SU-DHL-6 (cell line): ENCODE measurements at regions not wholly inside any gene's neighbourhood (a gene's known extent, or its start where the extent isn't known, plus 50 kb on each side); places are given as distances from the start of the nearest gene placed in this dataset.

Source experiments
- H2AFZ ChIP-seq: fragments of 200-600 bp; sonication (generic); 2 replicates; pipeline ENCODE4 v1.6.1; 2014; ENCODE audit warnings: low read depth, mild to moderate bottlenecking, moderate library complexity, mixed read lengths, antibody characterized with exemption, low read length; ENCODE audit not compliant: severe bottlenecking
- H3F3A ChIP-seq: fragments of 200-600 bp; shearing (Covaris generic); 2 replicates; pipeline ENCODE4 v1.6.0; 2016; ENCODE audit warnings: antibody characterized with exemption, mild to moderate bottlenecking; ENCODE audit not compliant: insufficient read depth
- H3K27ac ChIP-seq: fragments of 200-600 bp; sonication (generic); 2 replicates; pipeline ENCODE4 v1.5.1; 2016; ENCODE audit warnings: low read depth, mild to moderate bottlenecking, low read length, moderate library complexity, mixed read lengths
- H3K27me3 ChIP-seq: fragments of 200-600 bp; sonication (generic), shearing (Covaris generic); 2 replicates; pipeline ENCODE4 v1.6.0; 2014; ENCODE audit warnings: mild to moderate bottlenecking, low read length
- H3K36me3 ChIP-seq: fragments of 200-600 bp; sonication (generic); 2 replicates; pipeline ENCODE4 v1.6.1; 2014; ENCODE audit warnings: mild to moderate bottlenecking, low read length, mixed read lengths
- H3K4me2 ChIP-seq: fragments of 300-600, 200-600 bp; shearing (Covaris generic), sonication (generic); 2 replicates; pipeline ENCODE4 v1.6.0; 2014; ENCODE audit warnings: low read length, low read depth, mild to moderate bottlenecking; ENCODE audit not compliant: poor library complexity, severe bottlenecking
- H3K4me3 ChIP-seq: fragments of 200-600 bp; sonication (generic); 2 replicates; pipeline ENCODE4 v1.5.1; 2014; ENCODE audit warnings: antibody characterized with exemption, low read length, mild to moderate bottlenecking, mixed read lengths; ENCODE audit not compliant: insufficient read depth, poor library complexity, severe bottlenecking
- H3K79me2 ChIP-seq: fragments of 200-600 bp; sonication (generic); 2 replicates; pipeline ENCODE4 v1.6.1; 2014; ENCODE audit warnings: mild to moderate bottlenecking, low read length, moderate library complexity; ENCODE audit not compliant: insufficient read depth
- H3K9ac ChIP-seq: fragments of 200-600 bp; sonication (generic); 2 replicates; pipeline ENCODE4 v1.7.0; 2014; ENCODE audit warnings: mild to moderate bottlenecking, low read length
- H3K9me2 ChIP-seq: fragments of 200-600 bp; sonication (generic); replicated peaks from 2 replicates; pipeline ENCODE4 v1.6.1; 2014; ENCODE audit warnings: low read length; ENCODE audit not compliant: insufficient read depth
- H3K9me3 ChIP-seq: fragments of 200-600 bp; sonication (generic); 2 replicates; pipeline ENCODE4 v1.6.1; 2014; ENCODE audit warnings: low read length, mixed read lengths; ENCODE audit not compliant: insufficient read depth
- H4K20me1 ChIP-seq: fragments of 200-600 bp; sonication (generic); 2 replicates; pipeline ENCODE4 v1.6.1; 2014; ENCODE audit warnings: low read depth, mild to moderate bottlenecking, antibody characterized with exemption, low read length, moderate library complexity, mixed read lengths
- CTCF ChIP-seq: fragments of 200-600 bp; sonication (generic); IDR thresholded peaks from one replicate; pipeline ENCODE4 v1.5.1; 2017; ENCODE audit warnings: antibody characterized with exemption, mild to moderate bottlenecking, low read length, moderate library complexity; ENCODE audit not compliant: insufficient read depth, poor library complexity, severe bottlenecking
- EZH2phosphoT487 ChIP-seq: fragments of 200-600 bp; sonication (generic), shearing (Covaris generic); conservative IDR thresholded peaks from 2 replicates; pipeline ENCODE4 v1.6.1; 2018; ENCODE audit warnings: mild to moderate bottlenecking, antibody characterized with exemption, low read length, moderate library complexity, mixed read lengths

DNA sequence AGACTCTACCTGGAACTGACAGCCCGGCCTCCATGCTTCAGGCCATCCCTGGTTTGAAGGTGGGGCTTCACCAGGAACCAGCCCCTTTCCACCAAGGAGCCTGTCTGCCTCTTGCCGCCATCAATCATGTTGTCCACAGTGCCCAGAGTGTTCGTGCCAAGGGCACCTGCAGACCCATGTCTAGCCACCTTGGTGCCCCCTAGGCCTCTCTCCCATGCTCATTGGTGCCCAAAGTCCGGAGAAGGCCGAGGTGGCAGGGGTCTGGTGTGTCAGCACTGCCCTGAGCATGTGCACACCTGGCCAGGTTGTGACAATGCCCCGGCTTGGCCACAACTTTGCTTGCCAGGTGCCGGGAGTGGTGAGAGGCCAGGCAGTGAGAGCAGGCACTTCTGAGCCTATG, 114.8 kb downstream of the COPS8 start:
- no peaks in the 10 kb centered on the region for H3K79me2 ChIP-seq
- H3K27me3 ChIP-seq = no peaks in the 10 kb centered on the region
- H3K4me2 ChIP-seq = no peak overlapping the region
- H3K9me2 ChIP-seq = no peaks in the 10 kb centered on the region
- H3K9me3 ChIP-seq = no peaks in the 10 kb centered on the region
- H4K20me1 ChIP-seq = no peaks in the 10 kb centered on the region
- H2AFZ ChIP-seq = no peak overlapping the region
- H3K4me3 ChIP-seq = no peak overlapping the region
- H3K9ac ChIP-seq = no peak overlapping the region
- no peaks in the 10 kb centered on the region for H3K36me3 ChIP-seq
- TF ChIP-seq CTCF (no peak), EZH2phosphoT487 (no peak)
- H3F3A ChIP-seq = no peaks in the 10 kb centered on the region
- no peak overlapping the region for H3K27ac ChIP-seq

GRCh38 chr2:237201461-237202287, 116.0 kb downstream of the COPS8 start:
- Histone ChIP-seq H3K9ac (no peak overlapping the region), H3K9me3 (no peaks in the 10 kb centered on the region), H3K4me3 (no peak overlapping the region), H4K20me1 (no peaks in the 10 kb centered on the region), H3K4me2 (no peak overlapping the region), H3K27me3 (no peaks in the 10 kb centered on the region), H3K36me3 (no peaks in the 10 kb centered on the region), H3K9me2 (no peaks in the 10 kb centered on the region), H3K79me2 (no peaks in the 10 kb centered on the region), H3K27ac (no peak overlapping the region), H2AFZ (no peak overlapping the region), H3F3A (no peaks in the 10 kb centered on the region)
- no peak for TF ChIP-seq CTCF
- no peak for TF ChIP-seq EZH2phosphoT487

DNA sequence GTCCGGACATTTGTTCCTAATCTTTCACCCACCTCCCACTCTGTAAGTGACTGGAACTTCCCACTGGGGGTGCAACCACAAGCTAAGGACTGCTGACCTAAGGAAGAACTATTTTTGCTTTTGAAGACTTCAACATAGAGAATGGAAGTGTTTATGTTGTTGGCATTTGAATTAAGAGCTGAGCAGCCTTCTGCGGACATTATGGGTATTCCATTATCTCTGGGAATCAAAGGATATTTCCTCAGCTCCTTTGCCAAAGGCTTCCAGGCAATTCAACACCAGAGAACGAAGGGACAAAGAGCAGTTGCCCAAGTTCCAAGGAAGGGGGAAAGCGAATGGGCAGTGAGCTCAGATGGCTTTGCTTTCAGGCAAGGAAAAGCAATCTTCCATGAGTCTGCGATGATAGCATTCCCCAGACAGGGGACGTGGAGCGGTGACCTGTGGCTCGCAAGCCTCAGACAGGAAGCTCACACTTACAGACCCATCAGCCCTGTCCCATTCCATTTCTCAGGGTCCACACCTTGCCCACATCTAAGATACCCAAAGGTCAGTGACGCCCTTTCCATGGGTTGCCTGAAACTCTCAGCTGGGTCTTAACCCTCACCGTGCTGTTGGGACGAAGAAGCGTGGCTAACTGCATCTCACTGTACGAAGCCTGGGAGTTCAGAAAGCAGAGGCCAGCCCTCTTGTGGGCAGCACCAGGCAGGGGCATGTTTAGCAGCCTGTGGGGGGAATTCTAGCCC, 116.8 kb downstream of the COPS8 start:
- no peaks in the 10 kb centered on the region for H3K9me2 ChIP-seq
- no peaks in the 10 kb centered on the region for H3K9me3 ChIP-seq
- H3K4me3 ChIP-seq = no peak overlapping the region
- no peaks in the 10 kb centered on the region for H3K36me3 ChIP-seq
- no peaks in the 10 kb centered on the region for H4K20me1 ChIP-seq
- H2AFZ ChIP-seq = no peak overlapping the region
- H3K4me2 ChIP-seq = no peak overlapping the region
- no peak overlapping the region for H3K9ac ChIP-seq
- no peaks in the 10 kb centered on the region for H3K79me2 ChIP-seq
- no peaks in the 10 kb centered on the region for H3K27me3 ChIP-seq
- H3F3A ChIP-seq = no peaks in the 10 kb centered on the region
- TF ChIP-seq EZH2phosphoT487 = no peak
- no peak for TF ChIP-seq CTCF
- no peak overlapping the region for H3K27ac ChIP-seq
